ENCODE measurements at regions not wholly inside any gene's neighbourhood (a gene's known extent, or its start where the extent isn't known, plus 50 kb on each side); places are given as distances from the start of the nearest gene placed in this dataset.

DNA sequence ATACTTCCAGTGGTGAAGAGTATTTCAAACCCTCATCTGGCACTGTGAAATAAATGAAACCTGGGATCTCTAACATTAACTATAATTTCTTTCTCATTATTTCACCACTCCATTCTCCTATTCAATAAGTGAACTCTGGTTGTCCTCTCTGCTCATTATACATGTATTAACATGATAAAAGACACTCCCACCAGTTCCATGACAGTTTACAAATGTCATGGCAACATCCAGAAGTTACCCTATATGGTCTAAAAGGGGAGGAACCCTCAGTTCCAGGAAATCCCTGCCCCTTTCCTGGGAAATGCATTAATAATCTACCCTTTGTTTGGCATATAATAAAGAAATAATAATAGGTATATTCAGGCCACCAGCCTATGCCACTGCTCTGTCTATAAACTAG, 62.7 kb upstream of the BRINP3 start:
- no peak for DNase-seq
- no peaks in the 10 kb centered on the region for H3K36me3 ChIP-seq (ENCODE audit: control insufficient read depth, insufficient read depth, low read length)
- H3K27me3 ChIP-seq (ENCODE audit: control insufficient read depth, insufficient read depth, low read length): no peaks in the 10 kb centered on the region
- H3K9me3 ChIP-seq (ENCODE audit: control insufficient read depth, low read depth, low read length): no peaks in the 10 kb centered on the region
- H3K4me3 ChIP-seq (ENCODE audit: low read length): no peak overlapping the region
- H3K27ac ChIP-seq (ENCODE audit: low read length): no peak overlapping the region
- H3K4me1 ChIP-seq (ENCODE audit: control insufficient read depth, insufficient read depth, low read length): no peaks in the 10 kb centered on the region

DNA sequence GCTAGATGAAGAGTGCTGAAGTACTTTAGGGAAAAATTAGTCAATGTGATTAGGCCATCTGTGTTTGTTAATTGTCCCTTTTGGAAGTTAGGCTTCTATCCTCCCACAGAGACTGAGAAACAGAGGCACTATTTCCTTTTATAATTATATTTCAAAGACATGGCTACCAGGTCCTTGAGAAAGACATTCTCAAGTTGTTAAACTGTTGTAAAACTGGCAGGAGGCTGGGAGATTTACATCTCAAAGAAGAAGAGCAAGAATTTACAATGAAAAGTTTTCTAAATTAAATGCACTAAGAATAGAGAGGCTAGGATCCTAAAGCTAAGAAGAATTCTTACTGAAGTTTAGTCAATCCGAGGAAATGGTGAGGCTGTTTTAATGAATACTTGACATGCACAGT, 74.0 kb upstream of the BRINP3 start:
- no peaks in the 10 kb centered on the region for H3K27me3 ChIP-seq (ENCODE audit: control insufficient read depth, insufficient read depth, low read length)
- H3K4me3 ChIP-seq (ENCODE audit: low read length): no peak overlapping the region
- no peaks in the 10 kb centered on the region for H3K36me3 ChIP-seq (ENCODE audit: control insufficient read depth, insufficient read depth, low read length)
- H3K27ac ChIP-seq (ENCODE audit: low read length): no peak overlapping the region
- no peaks in the 10 kb centered on the region for H3K9me3 ChIP-seq (ENCODE audit: control insufficient read depth, low read depth, low read length)
- DNase-seq: no peak
- H3K4me1 ChIP-seq (ENCODE audit: control insufficient read depth, insufficient read depth, low read length): no peaks in the 10 kb centered on the region
- 80% methylated on average over 1 of the region's 1 CpG for WGBS (ENCODE audit: insufficient coverage, low lambda C conversion rate)

- Histone ChIP-seq H3K4me3 (ENCODE audit: low read length) (no peak overlapping the region), H3K27ac (ENCODE audit: low read length) (no peak overlapping the region), H3K4me1 (ENCODE audit: control insufficient read depth, insufficient read depth, low read length) (no peaks in the 10 kb centered on the region), H3K9me3 (ENCODE audit: control insufficient read depth, low read depth, low read length) (peaks cover 4% of the 10 kb centered on the region), H3K36me3 (ENCODE audit: control insufficient read depth, insufficient read depth, low read length) (no peaks in the 10 kb centered on the region), H3K27me3 (ENCODE audit: control insufficient read depth, insufficient read depth, low read length) (no peaks in the 10 kb centered on the region)
- no peak for DNase-seq
- WGBS (ENCODE audit: insufficient coverage, low lambda C conversion rate): no CpG with 5 or more reads among the region's 1 CpG
These were observed 82.6 kb upstream of the BRINP3 start for GRCh38 chr1:190560161-190560681.

GRCh38 chr1:190563230-190563629, 85.6 kb upstream of the BRINP3 start:
- Histone ChIP-seq H3K9me3 (ENCODE audit: control insufficient read depth, low read depth, low read length) (peaks cover 4% of the 10 kb centered on the region), H3K36me3 (ENCODE audit: control insufficient read depth, insufficient read depth, low read length) (no peaks in the 10 kb centered on the region), H3K27ac (ENCODE audit: low read length) (no peak overlapping the region), H3K27me3 (ENCODE audit: control insufficient read depth, insufficient read depth, low read length) (no peaks in the 10 kb centered on the region), H3K4me1 (ENCODE audit: control insufficient read depth, insufficient read depth, low read length) (no peaks in the 10 kb centered on the region), H3K4me3 (ENCODE audit: low read length) (no peak overlapping the region)
- 83% methylated on average over 2 of the region's 9 CpGs for WGBS (ENCODE audit: insufficient coverage, low lambda C conversion rate)
- DNase-seq: no peak

GRCh38 chr1:190564117-190564516, 86.5 kb upstream of the BRINP3 start:
- no peak for DNase-seq
- no peaks in the 10 kb centered on the region for H3K4me1 ChIP-seq (ENCODE audit: control insufficient read depth, insufficient read depth, low read length)
- H3K4me3 ChIP-seq (ENCODE audit: low read length): no peak overlapping the region
- no peak overlapping the region for H3K27ac ChIP-seq (ENCODE audit: low read length)
- WGBS (ENCODE audit: insufficient coverage, low lambda C conversion rate): no CpG with 5 or more reads among the region's 2 CpGs
- H3K9me3 ChIP-seq (ENCODE audit: control insufficient read depth, low read depth, low read length): peaks cover 4% of the 10 kb centered on the region
- no peaks in the 10 kb centered on the region for H3K36me3 ChIP-seq (ENCODE audit: control insufficient read depth, insufficient read depth, low read length)
- H3K27me3 ChIP-seq (ENCODE audit: control insufficient read depth, insufficient read depth, low read length): no peaks in the 10 kb centered on the region

DNA sequence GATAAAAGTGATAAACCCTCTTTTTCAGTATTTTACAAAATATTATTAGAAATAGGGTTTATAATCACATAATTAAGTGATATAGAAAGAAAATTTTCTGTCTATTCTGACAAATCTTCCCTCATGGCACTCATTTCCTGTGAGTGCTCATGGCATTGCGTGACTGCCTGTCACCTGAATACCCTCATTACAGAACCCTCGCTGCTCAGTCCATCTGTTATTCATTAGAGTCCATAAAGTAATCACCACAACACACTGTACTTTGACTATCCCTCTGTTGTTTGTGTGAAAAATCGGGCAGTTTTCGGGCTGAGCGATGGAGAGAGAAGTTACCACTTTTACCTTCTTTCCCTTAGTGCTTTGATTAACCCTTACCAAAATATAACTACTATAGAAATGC, 100.4 kb upstream of the BRINP3 start:
- Histone ChIP-seq H3K4me1 (ENCODE audit: control insufficient read depth, insufficient read depth, low read length) (peaks cover 5% of the 10 kb centered on the region), H3K27me3 (ENCODE audit: control insufficient read depth, insufficient read depth, low read length) (no peaks in the 10 kb centered on the region), H3K27ac (ENCODE audit: low read length) (no peak overlapping the region), H3K4me3 (ENCODE audit: low read length) (no peak overlapping the region), H3K36me3 (ENCODE audit: control insufficient read depth, insufficient read depth, low read length) (no peaks in the 10 kb centered on the region), H3K9me3 (ENCODE audit: control insufficient read depth, low read depth, low read length) (no peaks in the 10 kb centered on the region)
- no peak for DNase-seq
- WGBS (ENCODE audit: insufficient coverage, low lambda C conversion rate): no CpG with 5 or more reads among the region's 5 CpGs

- no peaks in the 10 kb centered on the region for H3K9me3 ChIP-seq (ENCODE audit: control insufficient read depth, low read depth, low read length)
- H3K4me1 ChIP-seq (ENCODE audit: control insufficient read depth, insufficient read depth, low read length): peaks cover 5% of the 10 kb centered on the region
- no peak for DNase-seq
- no peak overlapping the region for H3K4me3 ChIP-seq (ENCODE audit: low read length)
- no peaks in the 10 kb centered on the region for H3K36me3 ChIP-seq (ENCODE audit: control insufficient read depth, insufficient read depth, low read length)
- no peaks in the 10 kb centered on the region for H3K27me3 ChIP-seq (ENCODE audit: control insufficient read depth, insufficient read depth, low read length)
- no peak overlapping the region for H3K27ac ChIP-seq (ENCODE audit: low read length)
- 79% methylated on average over 2 of the region's 6 CpGs for WGBS (ENCODE audit: insufficient coverage, low lambda C conversion rate)
These were observed 100.9 kb upstream of the BRINP3 start for GRCh38 chr1:190578526-190578925.

DNA sequence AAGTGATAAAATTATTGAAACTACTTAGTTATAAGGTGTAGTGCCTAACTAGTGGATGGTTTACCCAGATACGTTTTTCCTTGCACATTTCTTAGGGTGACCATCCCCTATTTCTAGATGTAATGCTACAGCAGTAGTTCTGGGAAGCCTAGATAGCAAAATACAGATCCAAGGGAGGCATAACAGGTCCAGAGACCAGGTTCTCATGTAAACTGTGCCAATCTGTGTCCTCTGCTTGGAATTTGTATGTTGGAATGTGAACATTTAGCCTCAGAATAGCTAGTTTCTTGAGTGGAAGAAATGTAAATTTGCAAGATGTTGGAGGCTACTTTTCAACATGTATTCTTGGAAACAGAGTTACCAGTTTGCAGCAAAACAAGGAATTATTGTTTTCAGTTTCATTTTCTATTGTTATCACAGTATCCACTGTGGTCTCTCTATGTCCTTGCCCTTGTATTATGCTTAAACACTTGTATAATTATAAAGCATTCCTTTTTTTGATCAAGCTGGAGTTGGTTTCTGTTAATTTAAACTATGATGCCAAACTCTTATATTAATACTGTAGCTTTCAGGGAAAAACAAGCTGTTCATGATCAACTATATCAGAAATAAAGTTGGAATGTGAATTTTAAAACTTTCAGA, 102.0 kb upstream of the BRINP3 start:
- no peaks in the 10 kb centered on the region for H3K36me3 ChIP-seq (ENCODE audit: control insufficient read depth, insufficient read depth, low read length)
- no CpG with 5 or more reads among the region's 1 CpG for WGBS (ENCODE audit: insufficient coverage, low lambda C conversion rate)
- no peak overlapping the region for H3K27ac ChIP-seq (ENCODE audit: low read length)
- no peak overlapping the region for H3K4me3 ChIP-seq (ENCODE audit: low read length)
- DNase-seq: peak in 1 of 2 donors; percentile 54
- no peaks in the 10 kb centered on the region for H3K9me3 ChIP-seq (ENCODE audit: control insufficient read depth, low read depth, low read length)
- peaks cover 5% of the 10 kb centered on the region for H3K4me1 ChIP-seq (ENCODE audit: control insufficient read depth, insufficient read depth, low read length)
- H3K27me3 ChIP-seq (ENCODE audit: control insufficient read depth, insufficient read depth, low read length): no peaks in the 10 kb centered on the region

GRCh38 chr1:190583862-190584261, 106.2 kb upstream of the BRINP3 start:
- Histone ChIP-seq H3K4me3 (ENCODE audit: low read length) (no peak overlapping the region), H3K9me3 (ENCODE audit: control insufficient read depth, low read depth, low read length) (no peaks in the 10 kb centered on the region), H3K4me1 (ENCODE audit: control insufficient read depth, insufficient read depth, low read length) (peaks cover 5% of the 10 kb centered on the region), H3K27me3 (ENCODE audit: control insufficient read depth, insufficient read depth, low read length) (no peaks in the 10 kb centered on the region), H3K27ac (ENCODE audit: low read length) (no peak overlapping the region), H3K36me3 (ENCODE audit: control insufficient read depth, insufficient read depth, low read length) (no peaks in the 10 kb centered on the region)
- 100% methylated on average over 1 of the region's 3 CpGs for WGBS (ENCODE audit: insufficient coverage, low lambda C conversion rate)
- DNase-seq: no peak

- H3K9me3 ChIP-seq (ENCODE audit: control insufficient read depth, low read depth, low read length): no peaks in the 10 kb centered on the region
- 88% methylated on average over 1 of the region's 1 CpG for WGBS (ENCODE audit: insufficient coverage, low lambda C conversion rate)
- H3K36me3 ChIP-seq (ENCODE audit: control insufficient read depth, insufficient read depth, low read length): no peaks in the 10 kb centered on the region
- H3K4me1 ChIP-seq (ENCODE audit: control insufficient read depth, insufficient read depth, low read length): no peaks in the 10 kb centered on the region
- no peaks in the 10 kb centered on the region for H3K27me3 ChIP-seq (ENCODE audit: control insufficient read depth, insufficient read depth, low read length)
- no peak for DNase-seq
- no peak overlapping the region for H3K4me3 ChIP-seq (ENCODE audit: low read length)
- H3K27ac ChIP-seq (ENCODE audit: low read length): no peak overlapping the region
These were observed 110.8 kb upstream of the BRINP3 start for GRCh38 chr1:190588424-190588823.

DNA sequence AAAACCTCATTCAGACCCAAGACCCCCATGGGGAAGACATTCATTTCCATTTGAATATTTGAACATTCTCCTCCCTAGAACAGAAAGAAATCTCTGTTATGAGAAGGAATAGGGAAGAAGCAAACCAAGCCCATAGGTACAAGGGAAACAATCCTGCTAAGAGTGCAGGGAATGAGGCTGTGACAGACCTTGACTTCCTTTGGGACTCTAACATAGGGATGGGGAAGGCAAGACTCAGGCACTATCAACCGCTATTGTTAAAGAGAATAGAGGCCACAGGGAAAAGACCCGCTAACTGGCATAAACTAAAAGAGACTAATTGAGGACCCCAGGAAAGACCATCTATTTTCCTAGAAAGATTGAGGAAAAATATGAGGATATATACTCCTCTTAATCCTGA, 117.8 kb upstream of the BRINP3 start:
- Histone ChIP-seq H3K27ac (ENCODE audit: low read length) (peak overlapping the region; percentile 70), H3K4me1 (ENCODE audit: control insufficient read depth, insufficient read depth, low read length) (peaks cover 21% of the 10 kb centered on the region), H3K36me3 (ENCODE audit: control insufficient read depth, insufficient read depth, low read length) (no peaks in the 10 kb centered on the region), H3K27me3 (ENCODE audit: control insufficient read depth, insufficient read depth, low read length) (no peaks in the 10 kb centered on the region), H3K9me3 (ENCODE audit: control insufficient read depth, low read depth, low read length) (no peaks in the 10 kb centered on the region), H3K4me3 (ENCODE audit: low read length) (no peak overlapping the region)
- no CpG with 5 or more reads among the region's 2 CpGs for WGBS (ENCODE audit: insufficient coverage, low lambda C conversion rate)
- DNase-seq: no peak

Data from large intestine (tissue), 3 donors.